PC-3 (cell line): ENCODE measurements at regions not wholly inside any gene's neighbourhood (a gene's known extent, or its start where the extent isn't known, plus 50 kb on each side); places are given as distances from the start of the nearest gene placed in this dataset.
"Not testable (repeated sequence)": the region's sequence is repeated elsewhere in the genome, so short reads cannot be mapped to it uniquely, and the experiment has no call there.

Experiments
- ATAC-seq: fragments of 200-7000 bp; cut with Tn5 transposase; 2 replicates; pipeline ENCODE4 v1.9.1; 2020; ENCODE audit warnings: mild to moderate bottlenecking, moderate library complexity
- BruUV-seq: library from RNA; stranded (reverse); fragments of 400-500 nt; replicated peaks from 2 replicates; lab custom pipeline; 2021; lab: Mats Ljungman, UMichigan
- CTCF ChIA-PET: fragments of 300-600 bp; sonication (Branson Sonifier 250); formaldehyde crosslinking; loops from one replicate; lab custom pipeline; 2022; ENCODE audit warnings: antibody characterized with exemption; lab: Charles Lee
- POLR2A ChIA-PET: fragments of 300-600 bp; sonication (Branson Sonifier 250); formaldehyde crosslinking; loops from one replicate; lab custom pipeline; 2022; ENCODE audit warnings: antibody characterized with exemption; ENCODE audit not compliant: unreplicated experiment; lab: Charles Lee
- DNase-seq: peaks from one replicate; pipeline ENCODE4 v3.0.0-alpha.2; 2015
- H2AFZ ChIP-seq: fragments of 300-600 bp; sonication (generic); 2 replicates; pipeline ENCODE4 v1.6.0; 2016; ENCODE audit warnings: antibody characterized with exemption, low read length
- H3F3A ChIP-seq: fragments of 300-600 bp; sonication (generic); one replicate; pipeline ENCODE4 v1.6.0; 2017; ENCODE audit warnings: antibody characterized with exemption, low read length, control low read depth, mild to moderate bottlenecking; ENCODE audit not compliant: unreplicated experiment
- H3K27ac ChIP-seq: fragments of 300-600 bp; sonication (generic); 2 replicates; pipeline ENCODE4 v1.5.1; 2016; ENCODE audit warnings: mild to moderate bottlenecking, low read length
- H3K27me3 ChIP-seq: fragments of 300-600 bp; sonication (generic); 2 replicates; pipeline ENCODE4 v1.6.1; 2016; ENCODE audit warnings: low read length, mixed read lengths
- H3K36me3 ChIP-seq: fragments of 300-600 bp; sonication (generic); 2 replicates; pipeline ENCODE4 v1.6.1; 2016; ENCODE audit warnings: low read depth, mixed run types, low read length, mixed read lengths
- H3K4me1 ChIP-seq: fragments of 300-600 bp; sonication (generic); 2 replicates; pipeline ENCODE4 v1.5.1; 2016; ENCODE audit warnings: low read length; ENCODE audit not compliant: insufficient read depth
- H3K4me2 ChIP-seq: fragments of 300-600 bp; sonication (generic); 2 replicates; pipeline ENCODE4 v1.6.0; 2016; ENCODE audit warnings: low read length
- H3K4me3 ChIP-seq: fragments of 300-600 bp; sonication (generic); 2 replicates; pipeline ENCODE4 v1.5.1; 2016; ENCODE audit warnings: mild to moderate bottlenecking, low read length, mixed read lengths
- H3K79me2 ChIP-seq: fragments of 300-600 bp; sonication (generic); 2 replicates; pipeline ENCODE4 v1.6.1; 2017; ENCODE audit warnings: low read length, mixed read lengths
- H3K9ac ChIP-seq: fragments of 300-600 bp; sonication (generic); 2 replicates; pipeline ENCODE4 v1.6.0; 2016; ENCODE audit warnings: mild to moderate bottlenecking, low read length
- H3K9me2 ChIP-seq: fragments of 300-600 bp; sonication (generic); replicated peaks from 2 replicates; pipeline ENCODE4 v1.6.1; 2016; ENCODE audit warnings: mixed run types, low read length, mixed read lengths
- H3K9me3 ChIP-seq: fragments of 300-600 bp; sonication (generic); 2 replicates; pipeline ENCODE4 v1.6.1; 2016; ENCODE audit warnings: low read length, mixed read lengths
- H4K20me1 ChIP-seq: fragments of 300-600 bp; sonication (generic); 2 replicates; pipeline ENCODE4 v1.6.1; 2016; ENCODE audit warnings: low read length, mixed read lengths
- EZH2 ChIP-seq: fragments of 300-600 bp; sonication (generic); IDR thresholded peaks from one replicate; pipeline ENCODE4 v1.6.1; 2017; ENCODE audit warnings: antibody characterized with exemption, mild to moderate bottlenecking, low read length; ENCODE audit not compliant: unreplicated experiment
- EZH2phosphoT487 ChIP-seq: fragments of 300-600 bp; sonication (generic); IDR thresholded peaks from 2 replicates; pipeline ENCODE4 v1.6.1; 2018; ENCODE audit warnings: mild to moderate bottlenecking, antibody characterized with exemption, low read length, borderline replicate concordance
- intact Hi-C: fragments of 100-400 bp; cut with micrococcal nuclease; formaldehyde crosslinking; loops from 2 replicates; pipeline ENCODE4 v1.9.0; 2023
- TF ChIP-seq, protein P1 (sequence below): fragments of 300-600 bp; sonication (generic); conservative IDR thresholded peaks from 2 replicates; pipeline ENCODE4 v1.5.1; 2017; ENCODE audit warnings: antibody characterized with exemption, low read depth, mild to moderate bottlenecking, low read length

DNA sequence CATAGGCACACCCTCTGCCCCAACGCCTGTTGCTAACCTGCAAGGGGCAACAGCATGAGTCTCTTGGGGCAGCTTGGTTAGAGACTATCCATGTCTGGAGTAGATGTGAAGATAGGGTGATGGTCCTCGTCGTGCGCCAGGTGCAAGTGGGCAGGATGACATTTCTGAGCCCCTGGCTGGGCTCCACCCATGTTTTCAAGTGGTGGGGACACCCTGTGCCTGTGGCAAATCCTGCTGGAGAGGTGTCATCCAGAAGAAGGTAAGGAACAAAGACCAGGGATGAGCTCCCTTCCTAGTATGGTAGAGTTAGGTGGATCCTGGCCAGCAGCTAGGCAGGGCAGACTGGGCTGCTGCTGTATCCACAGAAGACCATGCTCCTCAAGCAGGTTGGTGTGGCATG lies 152.6 kb downstream of the ABHD5 start:
- ATAC-seq = no peak
- Histone ChIP-seq H3K36me3 (no peaks in the 10 kb centered on the region), H3K79me2 (no peaks in the 10 kb centered on the region), H3K9ac (no peak overlapping the region), H3F3A (no peaks in the 10 kb centered on the region), H3K4me3 (no peak overlapping the region), H2AFZ (no peak overlapping the region), H3K27ac (no peak overlapping the region), H4K20me1 (no peaks in the 10 kb centered on the region), H3K9me3 (0 out of 2 replicates have a peak, but pooled peaks cover 3% of the 10 kb centered on the region), H3K9me2 (no peaks in the 10 kb centered on the region), H3K4me1 (no peaks in the 10 kb centered on the region), H3K27me3 (no peaks in the 10 kb centered on the region), H3K4me2 (no peak overlapping the region)
- no peak for DNase-seq
- POLR2A ChIA-PET = no interaction called here
- no TSS peak for BruUV-seq
- TF ChIP-seq EZH2phosphoT487 (no peak), EZH2 (no peak)
- TF ChIP-seq, protein P1, sequence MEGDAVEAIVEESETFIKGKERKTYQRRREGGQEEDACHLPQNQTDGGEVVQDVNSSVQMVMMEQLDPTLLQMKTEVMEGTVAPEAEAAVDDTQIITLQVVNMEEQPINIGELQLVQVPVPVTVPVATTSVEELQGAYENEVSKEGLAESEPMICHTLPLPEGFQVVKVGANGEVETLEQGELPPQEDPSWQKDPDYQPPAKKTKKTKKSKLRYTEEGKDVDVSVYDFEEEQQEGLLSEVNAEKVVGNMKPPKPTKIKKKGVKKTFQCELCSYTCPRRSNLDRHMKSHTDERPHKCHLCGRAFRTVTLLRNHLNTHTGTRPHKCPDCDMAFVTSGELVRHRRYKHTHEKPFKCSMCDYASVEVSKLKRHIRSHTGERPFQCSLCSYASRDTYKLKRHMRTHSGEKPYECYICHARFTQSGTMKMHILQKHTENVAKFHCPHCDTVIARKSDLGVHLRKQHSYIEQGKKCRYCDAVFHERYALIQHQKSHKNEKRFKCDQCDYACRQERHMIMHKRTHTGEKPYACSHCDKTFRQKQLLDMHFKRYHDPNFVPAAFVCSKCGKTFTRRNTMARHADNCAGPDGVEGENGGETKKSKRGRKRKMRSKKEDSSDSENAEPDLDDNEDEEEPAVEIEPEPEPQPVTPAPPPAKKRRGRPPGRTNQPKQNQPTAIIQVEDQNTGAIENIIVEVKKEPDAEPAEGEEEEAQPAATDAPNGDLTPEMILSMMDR = no peak
- intact Hi-C loops = no loop called here
- CTCF ChIA-PET = no interaction called here

DNA sequence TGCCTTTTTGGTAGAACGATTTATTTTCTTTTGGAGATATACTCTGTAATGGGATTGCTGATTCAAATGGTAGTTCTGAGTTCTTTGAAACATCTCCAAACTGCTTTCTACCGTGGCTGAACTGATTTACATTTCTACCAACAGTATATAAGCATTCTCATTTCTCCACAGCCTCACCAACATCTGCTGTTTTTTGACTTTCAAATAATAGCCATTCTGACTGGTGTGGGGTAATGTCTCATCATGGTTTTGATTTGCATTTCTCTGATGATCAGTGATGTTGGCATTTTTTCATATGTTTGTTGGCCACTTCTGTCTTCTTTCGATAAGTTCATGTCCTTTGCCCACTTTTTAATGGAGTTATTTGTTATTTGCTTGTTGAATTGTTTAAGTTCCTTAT lies 154.0 kb downstream of the ABHD5 start:
- ATAC-seq (no peak), DNase-seq (no peak)
- no peaks in the 10 kb centered on the region for H3K4me1 ChIP-seq
- H3K9me2 ChIP-seq = no peaks in the 10 kb centered on the region
- H3K27me3 ChIP-seq = no peaks in the 10 kb centered on the region
- no peak overlapping the region for H3K9ac ChIP-seq
- H3K79me2 ChIP-seq = no peaks in the 10 kb centered on the region
- no TSS peak for BruUV-seq
- H2AFZ ChIP-seq = no peak overlapping the region
- H3K4me3 ChIP-seq = no peak overlapping the region
- no peaks in the 10 kb centered on the region for H3K36me3 ChIP-seq
- TF ChIP-seq EZH2phosphoT487 (no peak), EZH2 (no peak)
- TF ChIP-seq, protein P1 = no peak
- H3K4me2 ChIP-seq = no peak overlapping the region
- no peaks in the 10 kb centered on the region for H3K9me3 ChIP-seq
- intact Hi-C loops = no loop called here
- H3K27ac ChIP-seq = no peak overlapping the region
- CTCF ChIA-PET = no interaction called here
- POLR2A ChIA-PET = no interaction called here
- H3F3A ChIP-seq = no peaks in the 10 kb centered on the region
- H4K20me1 ChIP-seq = no peaks in the 10 kb centered on the region

DNA sequence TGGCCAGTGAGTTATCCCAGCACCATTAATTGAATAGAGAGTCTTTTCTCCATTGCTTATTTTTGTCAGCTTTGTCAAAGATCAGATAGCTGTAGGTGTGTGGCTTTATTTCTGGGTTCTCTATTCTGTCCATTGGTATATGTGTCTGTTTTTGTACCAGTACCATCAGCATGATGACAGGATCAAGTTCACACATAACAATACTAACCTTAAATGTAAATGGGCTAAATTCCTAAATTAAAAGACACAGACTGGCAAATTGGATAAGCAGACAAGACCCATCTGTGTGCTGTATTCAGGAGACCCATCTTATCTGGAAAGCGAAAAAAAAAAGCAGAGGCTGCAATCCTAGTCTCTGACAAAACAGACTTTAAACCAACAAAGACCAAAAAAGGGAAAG lies 154.8 kb downstream of the ABHD5 start:
- H3K4me3 ChIP-seq, intact Hi-C loops, H2AFZ ChIP-seq, DNase-seq, H3K9me3 ChIP-seq, POLR2A ChIA-PET, H3K4me1 ChIP-seq, BruUV-seq, H3K9me2 ChIP-seq, CTCF ChIA-PET, H3K27me3 ChIP-seq, H3K4me2 ChIP-seq, H3K36me3 ChIP-seq, H3K27ac ChIP-seq, ATAC-seq, H4K20me1 ChIP-seq, H3K79me2 ChIP-seq, H3K9ac ChIP-seq, H3F3A ChIP-seq: not testable (repeated sequence)
